ENCODE measurements at regions not wholly inside any gene's neighbourhood (a gene's known extent, or its start where the extent isn't known, plus 50 kb on each side); places are given as distances from the start of the nearest gene placed in this dataset.

GRCh38 chrX:4528247-4528646 is 814.8 kb upstream of the PRKX start:
- Histone ChIP-seq H2AFZ (no peak overlapping the region), H3K27me3 (ENCODE audit: insufficient read depth) (no peaks in the 10 kb centered on the region), H3K4me3 (no peak overlapping the region), H4K20me1 (replicated peaks; ENCODE audit: insufficient read depth) (no peaks in the 10 kb centered on the region), H3K27ac (ENCODE audit: low read depth) (no peak overlapping the region), H3K4me1 (ENCODE audit: insufficient read depth) (peaks cover 7% of the 10 kb centered on the region; the same call in 1 of the 2 replicates), H3K9me2 (ENCODE audit: insufficient read depth) (no peaks in the 10 kb centered on the region), H3K36me3 (ENCODE audit: insufficient read depth) (no peaks in the 10 kb centered on the region), H3F3A (replicated peaks; ENCODE audit: low read depth) (no peaks in the 10 kb centered on the region), H3K79me2 (replicated peaks; ENCODE audit: insufficient read depth) (no peaks in the 10 kb centered on the region), H3K4me2 (no peak overlapping the region)
- no peaks in the 10 kb centered on the region for H3K36me3 Mint-ChIP-seq (ENCODE audit: low read depth)
- no peak overlapping the region for H3K4me3 Mint-ChIP-seq
- H3K27ac Mint-ChIP-seq, result no peak overlapping the region
- no peaks in the 10 kb centered on the region for H3K27me3 Mint-ChIP-seq (ENCODE audit: insufficient read depth, low read depth, poor library complexity)
- TF ChIP-seq, protein P1, sequence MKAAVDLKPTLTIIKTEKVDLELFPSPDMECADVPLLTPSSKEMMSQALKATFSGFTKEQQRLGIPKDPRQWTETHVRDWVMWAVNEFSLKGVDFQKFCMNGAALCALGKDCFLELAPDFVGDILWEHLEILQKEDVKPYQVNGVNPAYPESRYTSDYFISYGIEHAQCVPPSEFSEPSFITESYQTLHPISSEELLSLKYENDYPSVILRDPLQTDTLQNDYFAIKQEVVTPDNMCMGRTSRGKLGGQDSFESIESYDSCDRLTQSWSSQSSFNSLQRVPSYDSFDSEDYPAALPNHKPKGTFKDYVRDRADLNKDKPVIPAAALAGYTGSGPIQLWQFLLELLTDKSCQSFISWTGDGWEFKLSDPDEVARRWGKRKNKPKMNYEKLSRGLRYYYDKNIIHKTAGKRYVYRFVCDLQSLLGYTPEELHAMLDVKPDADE (IDR thresholded peaks at IDR 0.05), result no peak
- TF ChIP-seq JUNB (IDR thresholded peaks at IDR 0.05; ENCODE audit: unreplicated experiment), result no peak
- TF ChIP-seq, protein P2, sequence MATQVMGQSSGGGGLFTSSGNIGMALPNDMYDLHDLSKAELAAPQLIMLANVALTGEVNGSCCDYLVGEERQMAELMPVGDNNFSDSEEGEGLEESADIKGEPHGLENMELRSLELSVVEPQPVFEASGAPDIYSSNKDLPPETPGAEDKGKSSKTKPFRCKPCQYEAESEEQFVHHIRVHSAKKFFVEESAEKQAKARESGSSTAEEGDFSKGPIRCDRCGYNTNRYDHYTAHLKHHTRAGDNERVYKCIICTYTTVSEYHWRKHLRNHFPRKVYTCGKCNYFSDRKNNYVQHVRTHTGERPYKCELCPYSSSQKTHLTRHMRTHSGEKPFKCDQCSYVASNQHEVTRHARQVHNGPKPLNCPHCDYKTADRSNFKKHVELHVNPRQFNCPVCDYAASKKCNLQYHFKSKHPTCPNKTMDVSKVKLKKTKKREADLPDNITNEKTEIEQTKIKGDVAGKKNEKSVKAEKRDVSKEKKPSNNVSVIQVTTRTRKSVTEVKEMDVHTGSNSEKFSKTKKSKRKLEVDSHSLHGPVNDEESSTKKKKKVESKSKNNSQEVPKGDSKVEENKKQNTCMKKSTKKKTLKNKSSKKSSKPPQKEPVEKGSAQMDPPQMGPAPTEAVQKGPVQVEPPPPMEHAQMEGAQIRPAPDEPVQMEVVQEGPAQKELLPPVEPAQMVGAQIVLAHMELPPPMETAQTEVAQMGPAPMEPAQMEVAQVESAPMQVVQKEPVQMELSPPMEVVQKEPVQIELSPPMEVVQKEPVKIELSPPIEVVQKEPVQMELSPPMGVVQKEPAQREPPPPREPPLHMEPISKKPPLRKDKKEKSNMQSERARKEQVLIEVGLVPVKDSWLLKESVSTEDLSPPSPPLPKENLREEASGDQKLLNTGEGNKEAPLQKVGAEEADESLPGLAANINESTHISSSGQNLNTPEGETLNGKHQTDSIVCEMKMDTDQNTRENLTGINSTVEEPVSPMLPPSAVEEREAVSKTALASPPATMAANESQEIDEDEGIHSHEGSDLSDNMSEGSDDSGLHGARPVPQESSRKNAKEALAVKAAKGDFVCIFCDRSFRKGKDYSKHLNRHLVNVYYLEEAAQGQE (IDR thresholded peaks at IDR 0.05; ENCODE audit: unreplicated experiment), result no peak
- TF ChIP-seq ZNF114 (CRISPR knock-in tag; IDR thresholded peaks at IDR 0.05), result no peak
- TF ChIP-seq, protein P3, sequence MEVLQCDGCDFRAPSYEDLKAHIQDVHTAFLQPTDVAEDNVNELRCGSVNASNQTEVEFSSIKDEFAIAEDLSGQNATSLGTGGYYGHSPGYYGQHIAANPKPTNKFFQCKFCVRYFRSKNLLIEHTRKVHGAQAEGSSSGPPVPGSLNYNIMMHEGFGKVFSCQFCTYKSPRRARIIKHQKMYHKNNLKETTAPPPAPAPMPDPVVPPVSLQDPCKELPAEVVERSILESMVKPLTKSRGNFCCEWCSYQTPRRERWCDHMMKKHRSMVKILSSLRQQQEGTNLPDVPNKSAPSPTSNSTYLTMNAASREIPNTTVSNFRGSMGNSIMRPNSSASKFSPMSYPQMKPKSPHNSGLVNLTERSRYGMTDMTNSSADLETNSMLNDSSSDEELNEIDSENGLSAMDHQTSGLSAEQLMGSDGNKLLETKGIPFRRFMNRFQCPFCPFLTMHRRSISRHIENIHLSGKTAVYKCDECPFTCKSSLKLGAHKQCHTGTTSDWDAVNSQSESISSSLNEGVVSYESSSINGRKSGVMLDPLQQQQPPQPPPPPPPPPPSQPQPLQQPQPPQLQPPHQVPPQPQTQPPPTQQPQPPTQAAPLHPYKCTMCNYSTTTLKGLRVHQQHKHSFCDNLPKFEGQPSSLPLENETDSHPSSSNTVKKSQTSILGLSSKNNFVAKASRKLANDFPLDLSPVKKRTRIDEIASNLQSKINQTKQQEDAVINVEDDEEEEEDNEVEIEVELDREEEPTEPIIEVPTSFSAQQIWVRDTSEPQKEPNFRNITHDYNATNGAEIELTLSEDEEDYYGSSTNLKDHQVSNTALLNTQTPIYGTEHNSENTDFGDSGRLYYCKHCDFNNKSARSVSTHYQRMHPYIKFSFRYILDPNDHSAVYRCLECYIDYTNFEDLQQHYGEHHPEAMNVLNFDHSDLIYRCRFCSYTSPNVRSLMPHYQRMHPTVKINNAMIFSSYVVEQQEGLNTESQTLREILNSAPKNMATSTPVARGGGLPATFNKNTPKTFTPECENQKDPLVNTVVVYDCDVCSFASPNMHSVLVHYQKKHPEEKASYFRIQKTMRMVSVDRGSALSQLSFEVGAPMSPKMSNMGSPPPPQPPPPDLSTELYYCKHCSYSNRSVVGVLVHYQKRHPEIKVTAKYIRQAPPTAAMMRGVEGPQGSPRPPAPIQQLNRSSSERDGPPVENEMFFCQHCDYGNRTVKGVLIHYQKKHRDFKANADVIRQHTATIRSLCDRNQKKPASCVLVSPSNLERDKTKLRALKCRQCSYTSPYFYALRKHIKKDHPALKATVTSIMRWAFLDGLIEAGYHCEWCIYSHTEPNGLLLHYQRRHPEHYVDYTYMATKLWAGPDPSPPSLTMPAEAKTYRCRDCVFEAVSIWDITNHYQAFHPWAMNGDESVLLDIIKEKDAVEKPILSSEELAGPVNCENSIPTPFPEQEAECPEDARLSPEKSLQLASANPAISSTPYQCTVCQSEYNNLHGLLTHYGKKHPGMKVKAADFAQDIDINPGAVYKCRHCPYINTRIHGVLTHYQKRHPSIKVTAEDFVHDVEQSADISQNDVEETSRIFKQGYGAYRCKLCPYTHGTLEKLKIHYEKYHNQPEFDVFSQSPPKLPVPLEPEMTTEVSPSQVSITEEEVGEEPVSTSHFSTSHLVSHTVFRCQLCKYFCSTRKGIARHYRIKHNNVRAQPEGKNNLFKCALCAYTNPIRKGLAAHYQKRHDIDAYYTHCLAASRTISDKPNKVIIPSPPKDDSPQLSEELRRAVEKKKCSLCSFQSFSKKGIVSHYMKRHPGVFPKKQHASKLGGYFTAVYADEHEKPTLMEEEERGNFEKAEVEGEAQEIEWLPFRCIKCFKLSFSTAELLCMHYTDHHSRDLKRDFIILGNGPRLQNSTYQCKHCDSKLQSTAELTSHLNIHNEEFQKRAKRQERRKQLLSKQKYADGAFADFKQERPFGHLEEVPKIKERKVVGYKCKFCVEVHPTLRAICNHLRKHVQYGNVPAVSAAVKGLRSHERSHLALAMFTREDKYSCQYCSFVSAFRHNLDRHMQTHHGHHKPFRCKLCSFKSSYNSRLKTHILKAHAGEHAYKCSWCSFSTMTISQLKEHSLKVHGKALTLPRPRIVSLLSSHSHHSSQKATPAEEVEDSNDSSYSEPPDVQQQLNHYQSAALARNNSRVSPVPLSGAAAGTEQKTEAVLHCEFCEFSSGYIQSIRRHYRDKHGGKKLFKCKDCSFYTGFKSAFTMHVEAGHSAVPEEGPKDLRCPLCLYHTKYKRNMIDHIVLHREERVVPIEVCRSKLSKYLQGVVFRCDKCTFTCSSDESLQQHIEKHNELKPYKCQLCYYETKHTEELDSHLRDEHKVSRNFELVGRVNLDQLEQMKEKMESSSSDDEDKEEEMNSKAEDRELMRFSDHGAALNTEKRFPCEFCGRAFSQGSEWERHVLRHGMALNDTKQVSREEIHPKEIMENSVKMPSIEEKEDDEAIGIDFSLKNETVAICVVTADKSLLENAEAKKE (CRISPR knock-in tag; IDR thresholded peaks at IDR 0.05), result no peak
- DNase-seq (ENCODE audit: low spot score), result no peak
- H3K4me1 Mint-ChIP-seq, result peaks cover 4% of the 10 kb centered on the region; the same call in 1 of the 3 replicates
- no peak for ATAC-seq
- H3K9me3 Mint-ChIP-seq, result no peaks in the 10 kb centered on the region
